ENCODE measurements at regions not wholly inside any gene's neighbourhood (a gene's known extent, or its start where the extent isn't known, plus 50 kb on each side); places are given as distances from the start of the nearest gene placed in this dataset.

DNA sequence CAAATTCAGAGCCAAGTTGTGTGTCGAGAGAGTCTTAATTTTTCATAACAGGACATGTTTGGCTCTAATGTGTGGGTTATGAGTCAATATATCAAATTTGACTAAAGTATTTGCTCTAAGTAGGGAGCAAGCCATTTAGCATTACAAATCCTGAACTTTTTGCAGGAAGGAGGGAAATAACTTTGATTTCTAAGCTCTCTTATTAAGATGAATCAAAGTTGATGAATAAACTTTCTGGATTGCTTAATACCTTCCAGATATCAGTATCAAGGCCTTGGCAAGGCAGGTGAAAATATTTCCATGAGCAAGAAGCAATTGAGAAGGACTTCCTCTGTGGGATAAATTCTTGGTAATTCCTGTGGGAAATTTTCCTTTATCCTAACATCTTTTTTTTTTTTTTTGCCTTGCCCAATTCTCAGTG, 258.8 kb downstream of the AHR start:
- no peak for TF ChIP-seq EZH2phosphoT487 (IDR thresholded peaks at IDR 0.05; ENCODE audit: borderline replicate concordance, low read depth)
- TF ChIP-seq, protein P1, sequence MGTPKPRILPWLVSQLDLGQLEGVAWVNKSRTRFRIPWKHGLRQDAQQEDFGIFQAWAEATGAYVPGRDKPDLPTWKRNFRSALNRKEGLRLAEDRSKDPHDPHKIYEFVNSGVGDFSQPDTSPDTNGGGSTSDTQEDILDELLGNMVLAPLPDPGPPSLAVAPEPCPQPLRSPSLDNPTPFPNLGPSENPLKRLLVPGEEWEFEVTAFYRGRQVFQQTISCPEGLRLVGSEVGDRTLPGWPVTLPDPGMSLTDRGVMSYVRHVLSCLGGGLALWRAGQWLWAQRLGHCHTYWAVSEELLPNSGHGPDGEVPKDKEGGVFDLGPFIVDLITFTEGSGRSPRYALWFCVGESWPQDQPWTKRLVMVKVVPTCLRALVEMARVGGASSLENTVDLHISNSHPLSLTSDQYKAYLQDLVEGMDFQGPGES (IDR thresholded peaks at IDR 0.05; ENCODE audit: low read depth, low read length) = no peak
- TF ChIP-seq, protein P2, sequence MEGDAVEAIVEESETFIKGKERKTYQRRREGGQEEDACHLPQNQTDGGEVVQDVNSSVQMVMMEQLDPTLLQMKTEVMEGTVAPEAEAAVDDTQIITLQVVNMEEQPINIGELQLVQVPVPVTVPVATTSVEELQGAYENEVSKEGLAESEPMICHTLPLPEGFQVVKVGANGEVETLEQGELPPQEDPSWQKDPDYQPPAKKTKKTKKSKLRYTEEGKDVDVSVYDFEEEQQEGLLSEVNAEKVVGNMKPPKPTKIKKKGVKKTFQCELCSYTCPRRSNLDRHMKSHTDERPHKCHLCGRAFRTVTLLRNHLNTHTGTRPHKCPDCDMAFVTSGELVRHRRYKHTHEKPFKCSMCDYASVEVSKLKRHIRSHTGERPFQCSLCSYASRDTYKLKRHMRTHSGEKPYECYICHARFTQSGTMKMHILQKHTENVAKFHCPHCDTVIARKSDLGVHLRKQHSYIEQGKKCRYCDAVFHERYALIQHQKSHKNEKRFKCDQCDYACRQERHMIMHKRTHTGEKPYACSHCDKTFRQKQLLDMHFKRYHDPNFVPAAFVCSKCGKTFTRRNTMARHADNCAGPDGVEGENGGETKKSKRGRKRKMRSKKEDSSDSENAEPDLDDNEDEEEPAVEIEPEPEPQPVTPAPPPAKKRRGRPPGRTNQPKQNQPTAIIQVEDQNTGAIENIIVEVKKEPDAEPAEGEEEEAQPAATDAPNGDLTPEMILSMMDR (IDR thresholded peaks at IDR 0.05) = no peak
- no peak for TF ChIP-seq RFX5 (IDR thresholded peaks at IDR 0.05; ENCODE audit: low read length)

Data from SK-N-SH (cell line).